Heart right ventricle (tissue), 16 donors: ENCODE measurements at regions not wholly inside any gene's neighbourhood (a gene's known extent, or its start where the extent isn't known, plus 50 kb on each side); places are given as distances from the start of the nearest gene placed in this dataset.

Source experiments
- ATAC-seq, 8 donors: fragments of 200-7000 bp; cut with Tn5 transposase; one replicate each; pipeline ENCODE4 v1.9.1; 2020; ENCODE audit warnings: mild to moderate bottlenecking in 8 of 8, moderate library complexity in 8 of 8, moderate number of reproducible peaks in 1 of 8
- DNase-seq, 2 donors: peaks; one replicate each; pipeline ENCODE4 v3.0.0-alpha.2; 2020
- H3K27ac ChIP-seq, 10 donors: fragments of 200-600 bp; sonication (generic) in 2 of 10; one replicate each; pipeline versions ENCODE4 v1.5.0 to v1.8.0; 2020 to 2022; ENCODE audit warnings: mild to moderate bottlenecking in 3 of 10
- H3K27me3 ChIP-seq, 7 donors: fragments of 200-600 bp; one replicate each; pipeline ENCODE4 v1.8.0; 2021 to 2022; ENCODE audit warnings: mild to moderate bottlenecking in 2 of 7
- H3K36me3 ChIP-seq, 9 donors: fragments of 200-600 bp; sonication (generic) in 1 of 9; one replicate each; pipeline versions ENCODE4 v1.5.0 to v1.8.0; 2020 to 2022; ENCODE audit warnings: mild to moderate bottlenecking in 2 of 9
- H3K4me1 ChIP-seq, 9 donors: fragments of 200-600 bp; sonication (generic) in 1 of 9; one replicate each; pipeline versions ENCODE4 v1.5.0 to v1.8.0; 2020 to 2022; ENCODE audit warnings: mild to moderate bottlenecking in 4 of 9
- H3K4me3 ChIP-seq, 10 donors: fragments of 200-600 bp; sonication (generic) in 2 of 10; one replicate each; pipeline versions ENCODE4 v1.5.0 to v1.8.0; 2020 to 2022; ENCODE audit warnings: mild to moderate bottlenecking in 7 of 10, moderate library complexity in 2 of 10
- H3K9me3 ChIP-seq, 11 donors: fragments of 200-600 bp in 10 of 11; sonication (generic) in 2 of 11; one replicate each; pipeline versions ENCODE4 v1.5.0 to v1.8.0; 2013 to 2022; ENCODE audit warnings: mild to moderate bottlenecking in 2 of 11, control low read depth in 1 of 11, moderate library complexity in 1 of 11
- CTCF ChIP-seq, 9 donors: fragments of 200-600 bp; sonication (generic) in 2 of 9; IDR thresholded peaks; one replicate each; pipeline versions ENCODE4 v1.5.0 to v1.8.0; 2021 to 2022; ENCODE audit warnings: antibody characterized with exemption in 9 of 9, mild to moderate bottlenecking in 5 of 9, moderate library complexity in 1 of 9
- WGBS, 2 donors: extraction: QIAGEN DNeasy Blood & Tissue Kit; methylation state at CpG; one replicate each; pipeline ENCODE4 v1.1.7; 2013; ENCODE audit warnings: inconsistent platforms in 1 of 2; 5-methylcytosine and 5-hydroxymethylcytosine counted together
- intact Hi-C, 10 donors: fragments of 100-400 bp; cut with DNase I; formaldehyde crosslinking; loops; one replicate each; pipeline versions ENCODE4 v1.11.1 to v1.14.2; 2022
- donor health status: Arrhythmogenic right ventricular cardiomyopathy.
- donor health status: ischemic (EF 13 %, LVEDD 7.1; RV severe dilation, severe dysfunction).
- donor health status: healthy with polysubstance abuse.
- donor health status: DM: no; HTN: yes; CAD: no.
- donor health status: DM: no; HTN: no; CAD: no.
- donor health status: ischemic (EF 25% LVEDD 6.9; RV normal size, moderate dysfunction).
- donor health status: ischemic (EF 25% LVEDD 5.7; RV mildly dilated, moderate dysfunction).
- donor health status: healthy.
- donor health status: DM: yes; HTN: yes; CAD: no.
- donor health status: Ischemic cardiomyopathy.
- donor health status: ischemic (EF 35%, LVEDD 5.7; RV mildly dilated, moderate dysfunction).
- donor health status: nonischemic (EF 11% LVEDD 7.7; RV severe dilation, severe dysfunction).
- donor health status: DM: yes; HTN: yes; CAD: no.
- donor health status: PGD.
- donor health status: ischemic (EF 29% LVEDD 5.4; RV normal size, mild dysfunction).
- donor health status: nonischemic (EF 23%, LVEDD 6.1; RV moderate dilation, normal function).

- Histone ChIP-seq H3K36me3 (no peaks in the 10 kb centered on the region), H3K4me3 (no peak overlapping the region), H3K27ac (no peak overlapping the region), H3K27me3 (no peaks in the 10 kb centered on the region), H3K4me1 (no peaks in the 10 kb centered on the region), H3K9me3 (peaks cover 0 to 23% (median 0%) of the 10 kb centered on the region in 11 donors)
- no peak for ATAC-seq
- intact Hi-C loops: no loop called here
- no peak for DNase-seq
- 69 to 72% methylated on average over 4 of the region's 4 CpGs for WGBS, 2 donors
- TF ChIP-seq CTCF (IDR thresholded peaks at IDR 0.05): no peak
Measured at GRCh38 chr5:162711244-162711643, 643.7 kb downstream of the GABRG2 start.

- ATAC-seq (no peak), DNase-seq (no peak)
- no peaks in the 10 kb centered on the region for H3K36me3 ChIP-seq
- no peak overlapping the region for H3K4me3 ChIP-seq
- H3K27ac ChIP-seq: no peak overlapping the region
- no peaks in the 10 kb centered on the region for H3K27me3 ChIP-seq
- TF ChIP-seq CTCF (IDR thresholded peaks at IDR 0.05): no peak
- intact Hi-C loops: no loop called here
- H3K9me3 ChIP-seq: peaks cover 0 to 55% (median 12%) of the 10 kb centered on the region in 11 donors
- H3K4me1 ChIP-seq: no peaks in the 10 kb centered on the region
Measured at GRCh38 chr5:162719720-162720119, 652.1 kb downstream of the GABRG2 start.

- 41 to 63% methylated on average over 1 of the region's 1 CpG for WGBS, 2 donors
- Histone ChIP-seq H3K27me3 (no peaks in the 10 kb centered on the region), H3K9me3 (peaks cover 0 to 56% (median 12%) of the 10 kb centered on the region in 11 donors), H3K27ac (no peak overlapping the region), H3K4me3 (no peak overlapping the region), H3K36me3 (no peaks in the 10 kb centered on the region), H3K4me1 (no peaks in the 10 kb centered on the region)
- DNase-seq (no peak), ATAC-seq (no peak)
- TF ChIP-seq CTCF (IDR thresholded peaks at IDR 0.05): no peak
- intact Hi-C loops: no loop called here
Measured at GRCh38 chr5:162721125-162721524, 653.6 kb downstream of the GABRG2 start.

GRCh38 chr5:162752612-162753011, 684.8 kb upstream of the CCNG1 start:
- H3K27ac ChIP-seq: no peak overlapping the region
- no peak overlapping the region for H3K4me3 ChIP-seq
- WGBS, 2 donors: 73 to 76% methylated on average over 3 of the region's 3 CpGs
- H3K9me3 ChIP-seq: peaks cover 0 to 19% (median 0%) of the 10 kb centered on the region in 11 donors
- ATAC-seq: no peak
- no peak for TF ChIP-seq CTCF (IDR thresholded peaks at IDR 0.05)
- H3K36me3 ChIP-seq: no peaks in the 10 kb centered on the region
- no peaks in the 10 kb centered on the region for H3K27me3 ChIP-seq
- DNase-seq: no peak
- no peaks in the 10 kb centered on the region for H3K4me1 ChIP-seq
- intact Hi-C loops: no loop called here

- ATAC-seq (no peak), DNase-seq (no peak)
- intact Hi-C loops: no loop called here
- peaks cover 0 to 10% (median 0%) of the 10 kb centered on the region in 11 donors for H3K9me3 ChIP-seq
- 54 to 79% methylated on average over 5 of the region's 5 CpGs for WGBS, 2 donors
- no peak overlapping the region for H3K27ac ChIP-seq
- H3K27me3 ChIP-seq: no peaks in the 10 kb centered on the region
- TF ChIP-seq CTCF (IDR thresholded peaks at IDR 0.05): no peak
- H3K4me3 ChIP-seq: no peak overlapping the region
- no peaks in the 10 kb centered on the region for H3K4me1 ChIP-seq
- no peaks in the 10 kb centered on the region for H3K36me3 ChIP-seq
Measured at GRCh38 chr5:162762119-162762518, 675.3 kb upstream of the CCNG1 start.
